ENCODE measurements at regions not wholly inside any gene's neighbourhood (a gene's known extent, or its start where the extent isn't known, plus 50 kb on each side); places are given as distances from the start of the nearest gene placed in this dataset.

GRCh38 chr19:22519152-22519551 lies 97.0 kb upstream of the ZNF98 start:
- Histone ChIP-seq H3K79me2 (ENCODE audit: control insufficient read depth, insufficient read depth, low read length) (no peaks in the 10 kb centered on the region), H2AFZ (ENCODE audit: control insufficient read depth, low read length) (no peak overlapping the region), H3K4me1 (ENCODE audit: control insufficient read depth, extremely low read depth, insufficient read depth, low read length) (no peaks in the 10 kb centered on the region), H3K36me3 (ENCODE audit: control insufficient read depth in 2 of 2, extremely low read depth in 1 of 2, insufficient read depth in 2 of 2, low read length in 2 of 2) (no peaks in the 10 kb centered on the region), H3K9me1 (ENCODE audit: control insufficient read depth, extremely low read depth, insufficient read depth, low read length) (no peaks in the 10 kb centered on the region), H3K4me3 (ENCODE audit: control insufficient read depth in 2 of 3, extremely low read depth in 1 of 3, insufficient read depth in 2 of 3, low read depth in 1 of 3, low read length in 3 of 3) (no peak overlapping the region), H4K20me1 (ENCODE audit: control insufficient read depth, extremely low read depth, insufficient read depth, low read length) (no peaks in the 10 kb centered on the region), H3K27ac (ENCODE audit: control insufficient read depth, insufficient read depth, low read length) (no peak overlapping the region), H3K27me3 (ENCODE audit: control insufficient read depth, extremely low read depth, insufficient read depth, low read length) (no peaks in the 10 kb centered on the region), H3K9ac (ENCODE audit: control insufficient read depth, extremely low read depth, insufficient read depth, low read length) (no peak overlapping the region), H3K9me3 (ENCODE audit: control insufficient read depth, low read depth, low read length) (peaks cover 5% of the 10 kb centered on the region), H3K4me2 (ENCODE audit: control insufficient read depth, extremely low read depth, insufficient read depth, low read depth, low read length) (no peak overlapping the region)
- no peak for FAIRE-seq
- DNase-seq (ENCODE audit: low read depth, low spot score), result no peak
- no peak for TF ChIP-seq EZH2 (IDR thresholded peaks at IDR 0.05; ENCODE audit: low read length)
- TF ChIP-seq CTCF (optimal IDR thresholded peaks at IDR 0.05 in 1 of 3, IDR thresholded peaks at IDR 0.05 in 1 of 3, conservative IDR thresholded peaks at IDR 0.05 in 1 of 3; ENCODE audit: extremely low read depth in 1 of 3, insufficient read depth in 2 of 3, low read length in 3 of 3), result no peak
- dilution Hi-C loops (cut with MboI; ENCODE audit: extremely low pct_ligation_motif_present, low sequenced_read_pairs), result no loop called here

DNA sequence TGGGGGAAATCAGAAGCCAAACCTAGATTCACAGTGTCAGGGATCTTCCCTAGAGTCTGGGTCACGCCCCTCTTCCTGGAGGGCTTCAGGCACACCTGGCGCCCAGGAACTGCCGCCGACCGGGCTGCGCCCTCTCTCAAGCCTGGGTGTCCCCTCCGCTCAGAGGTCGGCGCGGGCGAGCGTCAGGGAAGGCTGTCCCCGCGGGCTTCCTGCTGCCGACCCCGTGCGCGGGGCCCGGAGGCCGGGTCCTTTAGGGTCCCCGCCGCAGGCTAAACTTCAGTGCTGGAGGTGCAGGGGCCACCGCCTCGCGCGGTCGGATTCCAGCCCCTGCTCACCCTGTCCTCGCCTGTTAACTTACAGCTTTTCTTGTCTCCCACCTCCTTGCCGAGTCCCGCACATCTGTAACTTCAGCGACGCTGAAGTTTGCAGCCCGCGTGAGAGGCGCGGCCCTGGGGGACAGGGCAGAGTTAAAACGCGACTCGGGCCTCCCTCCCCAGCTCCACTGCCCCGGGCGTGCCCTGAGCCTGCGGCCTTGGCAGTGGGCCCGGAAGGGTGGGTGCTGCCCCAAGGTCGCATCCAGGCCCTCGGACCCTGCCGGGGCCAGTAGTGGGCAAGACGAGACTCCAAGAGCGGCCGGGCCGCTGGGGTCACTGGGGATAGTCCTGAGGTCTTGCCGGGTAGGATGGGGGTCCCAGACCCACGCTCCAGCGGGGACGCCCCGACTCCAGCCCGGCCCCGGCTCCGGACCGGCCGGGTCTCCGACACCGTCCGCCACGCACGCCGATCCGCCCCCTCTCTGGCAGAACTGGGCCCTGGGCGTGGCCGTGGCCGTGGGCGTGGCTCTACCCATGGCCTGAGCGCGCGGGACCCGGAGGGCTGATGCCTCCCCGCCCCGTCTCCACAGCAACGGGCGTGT lies 95.6 kb upstream of the ZNF98 start:
- Histone ChIP-seq H3K4me2 (ENCODE audit: control insufficient read depth, extremely low read depth, insufficient read depth, low read depth, low read length) (no peak overlapping the region), H3K27ac (ENCODE audit: control insufficient read depth, insufficient read depth, low read length) (no peak overlapping the region), H4K20me1 (ENCODE audit: control insufficient read depth, extremely low read depth, insufficient read depth, low read length) (no peaks in the 10 kb centered on the region), H3K9ac (ENCODE audit: control insufficient read depth, extremely low read depth, insufficient read depth, low read length) (no peak overlapping the region), H3K79me2 (ENCODE audit: control insufficient read depth, insufficient read depth, low read length) (no peaks in the 10 kb centered on the region), H3K9me3 (ENCODE audit: control insufficient read depth, low read depth, low read length) (peaks cover 5% of the 10 kb centered on the region), H3K4me3 (ENCODE audit: control insufficient read depth in 2 of 3, extremely low read depth in 1 of 3, insufficient read depth in 2 of 3, low read depth in 1 of 3, low read length in 3 of 3) (no peak overlapping the region), H3K36me3 (ENCODE audit: control insufficient read depth in 2 of 2, extremely low read depth in 1 of 2, insufficient read depth in 2 of 2, low read length in 2 of 2) (no peaks in the 10 kb centered on the region), H3K9me1 (ENCODE audit: control insufficient read depth, extremely low read depth, insufficient read depth, low read length) (no peaks in the 10 kb centered on the region), H3K4me1 (ENCODE audit: control insufficient read depth, extremely low read depth, insufficient read depth, low read length) (no peaks in the 10 kb centered on the region), H3K27me3 (ENCODE audit: control insufficient read depth, extremely low read depth, insufficient read depth, low read length) (no peaks in the 10 kb centered on the region), H2AFZ (ENCODE audit: control insufficient read depth, low read length) (no peak overlapping the region)
- no peak for TF ChIP-seq CTCF (optimal IDR thresholded peaks at IDR 0.05 in 1 of 3, IDR thresholded peaks at IDR 0.05 in 1 of 3, conservative IDR thresholded peaks at IDR 0.05 in 1 of 3; ENCODE audit: extremely low read depth in 1 of 3, insufficient read depth in 2 of 3, low read length in 3 of 3)
- no peak for TF ChIP-seq EZH2 (IDR thresholded peaks at IDR 0.05; ENCODE audit: low read length)
- dilution Hi-C loops (cut with MboI; ENCODE audit: extremely low pct_ligation_motif_present, low sequenced_read_pairs), result no loop called here
- no peak for DNase-seq (ENCODE audit: low read depth, low spot score)
- FAIRE-seq, result no peak

Data from keratinocyte (primary cell).